ENCODE measurements at regions not wholly inside any gene's neighbourhood (a gene's known extent, or its start where the extent isn't known, plus 50 kb on each side); places are given as distances from the start of the nearest gene placed in this dataset.

DNA sequence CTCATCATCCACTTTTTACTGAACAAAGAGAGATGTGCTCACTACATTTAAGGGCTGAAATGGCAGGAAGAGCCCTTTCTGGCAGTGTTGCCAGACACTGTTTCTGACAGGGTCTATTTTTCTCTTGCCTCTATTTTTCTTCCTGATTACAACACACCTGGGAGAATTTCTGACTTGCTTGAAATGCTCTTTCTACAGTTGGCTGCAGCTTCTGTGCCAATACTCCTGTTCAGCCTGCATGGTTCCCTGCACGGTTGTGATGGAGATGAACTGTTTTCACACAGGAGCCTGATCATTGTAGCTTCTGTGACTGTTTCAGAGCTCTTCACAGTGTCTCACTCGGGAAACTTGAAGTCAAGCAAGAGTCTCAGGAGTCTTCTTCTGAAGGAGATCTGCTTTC is 83.0 kb upstream of the DLG1 start:
- Histone ChIP-seq H3K79me2 (ENCODE audit: control insufficient read depth, insufficient read depth, low read length) (no peaks in the 10 kb centered on the region), H2AFZ (ENCODE audit: control insufficient read depth, low read depth, low read length) (peak overlapping the region; percentile 47), H3K9me3 (replicated peaks; ENCODE audit: control insufficient read depth, insufficient read depth, low read length) (no peaks in the 10 kb centered on the region), H3K27ac (ENCODE audit: control insufficient read depth, insufficient read depth) (no peak overlapping the region), H3K4me3 (no peak overlapping the region), H3K36me3 (ENCODE audit: control insufficient read depth in 2 of 2, insufficient read depth in 2 of 2, low read length in 1 of 2) (no peaks in the 10 kb centered on the region), H3K9ac (ENCODE audit: control insufficient read depth, insufficient read depth, low read length) (no peak overlapping the region), H3K4me2 (ENCODE audit: control insufficient read depth, insufficient read depth) (peak overlapping the region; percentile 9; the same call in 1 of the 2 replicates), H3K4me1 (ENCODE audit: control insufficient read depth, insufficient read depth, low read length) (peaks cover 10% of the 10 kb centered on the region; the same call in 1 of the 2 replicates), H4K20me1 (ENCODE audit: control insufficient read depth, insufficient read depth) (no peaks in the 10 kb centered on the region), H3K27me3 (replicated peaks in 1 of 2; ENCODE audit: control insufficient read depth in 2 of 2, insufficient read depth in 2 of 2, low read length in 1 of 2) (no peaks in the 10 kb centered on the region)
- DNase-seq (ENCODE audit: low read depth, low spot score) = no peak
- POLR2A ChIA-PET = interaction anchor here (0.7 kb wide), 1 partner anchor 217 kb away, joined by 6 read pairs; no protein-coding TSS in a partner anchor
- SMC1A ChIA-PET (ENCODE audit: uncharacterized antibody, unreplicated experiment) = no interaction called here
- in situ Hi-C loops (cut with MboI) (no loop called here), intact Hi-C loops (cut with micrococcal nuclease; ENCODE audit: unreplicated experiment) (no loop called here)
- RAD21 ChIA-PET (ENCODE audit: unreplicated experiment) = no interaction called here
- 29% methylated on average over 2 of the region's 2 CpGs for WGBS (ENCODE audit: insufficient coverage, insufficient replicate concordance, low lambda C conversion rate, missing lambda C conversion rate)
- TF ChIP-seq ZBTB11 (CRISPR knock-in tag; IDR thresholded peaks at IDR 0.05) (no peak), SMAD1 (IDR thresholded peaks at IDR 0.05; ENCODE audit: low read depth, partially characterized antibody) (no peak), POU2F2 (IDR thresholded peaks at IDR 0.05; ENCODE audit: borderline replicate concordance, low read depth, low read length) (no peak), CBX3 (IDR thresholded peaks at IDR 0.05; ENCODE audit: borderline replicate concordance, low read depth) (no peak), SMAD5 (IDR thresholded peaks at IDR 0.05; ENCODE audit: low read depth) (no peak), IRF5 (IDR thresholded peaks at IDR 0.05; ENCODE audit: borderline replicate concordance) (no peak), DPF2 (IDR thresholded peaks at IDR 0.05) (no peak), ZNF687 (IDR thresholded peaks at IDR 0.05) (no peak), USF1 (IDR thresholded peaks at IDR 0.05; ENCODE audit: borderline replicate concordance, extremely low read length, insufficient read depth, low read depth, low read length) (no peak), EGR1 (IDR thresholded peaks at IDR 0.05; ENCODE audit: borderline replicate concordance in 1 of 2, low read depth in 2 of 2, low read length in 2 of 2) (no peak)
- TF ChIP-seq, protein P1, sequence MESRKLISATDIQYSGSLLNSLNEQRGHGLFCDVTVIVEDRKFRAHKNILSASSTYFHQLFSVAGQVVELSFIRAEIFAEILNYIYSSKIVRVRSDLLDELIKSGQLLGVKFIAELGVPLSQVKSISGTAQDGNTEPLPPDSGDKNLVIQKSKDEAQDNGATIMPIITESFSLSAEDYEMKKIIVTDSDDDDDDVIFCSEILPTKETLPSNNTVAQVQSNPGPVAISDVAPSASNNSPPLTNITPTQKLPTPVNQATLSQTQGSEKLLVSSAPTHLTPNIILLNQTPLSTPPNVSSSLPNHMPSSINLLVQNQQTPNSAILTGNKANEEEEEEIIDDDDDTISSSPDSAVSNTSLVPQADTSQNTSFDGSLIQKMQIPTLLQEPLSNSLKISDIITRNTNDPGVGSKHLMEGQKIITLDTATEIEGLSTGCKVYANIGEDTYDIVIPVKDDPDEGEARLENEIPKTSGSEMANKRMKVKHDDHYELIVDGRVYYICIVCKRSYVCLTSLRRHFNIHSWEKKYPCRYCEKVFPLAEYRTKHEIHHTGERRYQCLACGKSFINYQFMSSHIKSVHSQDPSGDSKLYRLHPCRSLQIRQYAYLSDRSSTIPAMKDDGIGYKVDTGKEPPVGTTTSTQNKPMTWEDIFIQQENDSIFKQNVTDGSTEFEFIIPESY (IDR thresholded peaks at IDR 0.05) = no peak
- BruUV-seq (replicated peaks) = no TSS peak
- no peak for FAIRE-seq
- CTCF ChIA-PET = interaction anchor here (1.3 kb wide), 1 partner anchor 124 kb away, joined by 3 read pairs; no protein-coding TSS in a partner anchor
- no peak for ATAC-seq

Measured in GM12878 (cell line).